Right lobe of liver (tissue), 6 donors: ENCODE measurements at regions not wholly inside any gene's neighbourhood (a gene's known extent, or its start where the extent isn't known, plus 50 kb on each side); places are given as distances from the start of the nearest gene placed in this dataset.

ENCODE experiments used
- ATAC-seq, 4 donors: fragments of 200-7000 bp; cut with Tn5 transposase; one replicate each; pipeline ENCODE4 v1.9.1; 2020; ENCODE audit warnings: mild to moderate bottlenecking in 4 of 4, moderate library complexity in 4 of 4
- DNase-seq, 3 donors: peaks; one replicate each; pipeline ENCODE4 v3.0.0-alpha.2; 2020
- H3K27ac ChIP-seq, 3 donors: fragments of 200-600 bp; one replicate each; pipeline ENCODE4 v1.8.0; 2022
- H3K27me3 ChIP-seq, 2 donors: fragments of 200-600 bp; one replicate each; pipeline ENCODE4 v1.8.0; 2022
- H3K36me3 ChIP-seq, 4 donors: fragments of 200-600 bp; sonication (generic) in 1 of 4; one replicate each; pipeline versions ENCODE4 v1.5.1 to v1.8.0; 2017 to 2022; ENCODE audit warnings: control low read depth in 1 of 4
- H3K4me1 ChIP-seq, 4 donors: fragments of 200-600 bp; sonication (generic) in 1 of 4; one replicate each; pipeline versions ENCODE4 v1.5.1 to v1.8.0; 2017 to 2022; ENCODE audit warnings: control low read depth in 1 of 4
- H3K4me3 ChIP-seq, 3 donors: fragments of 200-600 bp; one replicate each; pipeline ENCODE4 v1.8.0; 2022
- H3K9me3 ChIP-seq, 4 donors: fragments of 200-600 bp; sonication (generic) in 1 of 4; one replicate each; pipeline versions ENCODE4 v1.5.1 to v1.8.0; 2017 to 2022; ENCODE audit warnings: control low read depth in 1 of 4
- POLR2A ChIP-seq: fragments of 450-650 bp; IDR thresholded peaks from one replicate; pipeline ENCODE4 v1.6.1; 2017; ENCODE audit warnings: antibody characterized with exemption, mild to moderate bottlenecking
- WGBS: methylation state at CpG from one replicate; pipeline ENCODE4 v1.1.6; 2018; ENCODE audit warnings: low coverage, low lambda C conversion rate; ENCODE audit not compliant: insufficient coverage; ENCODE audit errors: missing lambda C conversion rate; 5-methylcytosine and 5-hydroxymethylcytosine counted together
- intact Hi-C, 2 donors: fragments of 100-400 bp; cut with DNase I; formaldehyde crosslinking; loops; one replicate each; pipeline versions ENCODE4 v1.11.2 to v1.14.1; 2022
- TF ChIP-seq, protein P1 (sequence below), 4 donors: fragments of 200-600 bp in 3 of 4; fragments of 450-650 bp in 1 of 4; IDR thresholded peaks; one replicate each; pipeline versions ENCODE4 v1.5.1 to v1.8.0; 2016 to 2022; ENCODE audit warnings: antibody characterized with exemption in 4 of 4, mild to moderate bottlenecking in 2 of 4
- donor health status: DM: no; HTN: yes; CAD: no.
- donor health status: DM: no; HTN: no; CAD: no.
- donor health status: DM: no; HTN: no; CAD: no.
- donor health status: DM: no; HTN: yes; CAD: no.
- donor health status: DM: no; HTN: yes; CAD: no.

DNA sequence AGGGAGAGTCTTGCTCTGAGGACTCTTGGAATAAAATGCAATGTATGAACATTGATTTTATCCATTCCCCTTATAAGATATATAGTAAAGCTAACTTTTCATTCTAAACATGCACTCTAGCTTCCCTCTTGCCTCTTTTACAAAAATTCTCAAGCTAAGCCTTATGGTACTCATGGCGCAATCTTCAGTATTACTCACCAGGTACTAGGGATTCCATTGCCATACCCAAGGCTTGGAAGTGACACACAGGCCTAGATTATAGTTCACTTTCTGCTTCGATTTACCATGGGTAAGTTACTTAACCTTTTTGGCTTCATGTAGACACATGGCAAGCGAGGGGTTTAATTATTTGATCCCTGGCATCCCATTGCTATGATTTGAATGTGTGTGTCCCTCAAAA, 331.5 kb downstream of the LRIG3 start:
- DNase-seq (no peak), ATAC-seq (no peak)
- H3K27me3 ChIP-seq = no peaks in the 10 kb centered on the region
- intact Hi-C loops = no loop called here
- no peak overlapping the region for H3K4me3 ChIP-seq
- H3K27ac ChIP-seq = no peak overlapping the region
- no peaks in the 10 kb centered on the region for H3K36me3 ChIP-seq
- no peaks in the 10 kb centered on the region for H3K4me1 ChIP-seq
- 63% methylated on average over 3 of the region's 3 CpGs for WGBS
- TF ChIP-seq POLR2A = no peak
- TF ChIP-seq, protein P1, sequence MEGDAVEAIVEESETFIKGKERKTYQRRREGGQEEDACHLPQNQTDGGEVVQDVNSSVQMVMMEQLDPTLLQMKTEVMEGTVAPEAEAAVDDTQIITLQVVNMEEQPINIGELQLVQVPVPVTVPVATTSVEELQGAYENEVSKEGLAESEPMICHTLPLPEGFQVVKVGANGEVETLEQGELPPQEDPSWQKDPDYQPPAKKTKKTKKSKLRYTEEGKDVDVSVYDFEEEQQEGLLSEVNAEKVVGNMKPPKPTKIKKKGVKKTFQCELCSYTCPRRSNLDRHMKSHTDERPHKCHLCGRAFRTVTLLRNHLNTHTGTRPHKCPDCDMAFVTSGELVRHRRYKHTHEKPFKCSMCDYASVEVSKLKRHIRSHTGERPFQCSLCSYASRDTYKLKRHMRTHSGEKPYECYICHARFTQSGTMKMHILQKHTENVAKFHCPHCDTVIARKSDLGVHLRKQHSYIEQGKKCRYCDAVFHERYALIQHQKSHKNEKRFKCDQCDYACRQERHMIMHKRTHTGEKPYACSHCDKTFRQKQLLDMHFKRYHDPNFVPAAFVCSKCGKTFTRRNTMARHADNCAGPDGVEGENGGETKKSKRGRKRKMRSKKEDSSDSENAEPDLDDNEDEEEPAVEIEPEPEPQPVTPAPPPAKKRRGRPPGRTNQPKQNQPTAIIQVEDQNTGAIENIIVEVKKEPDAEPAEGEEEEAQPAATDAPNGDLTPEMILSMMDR (IDR thresholded peaks at IDR 0.05) = no peak
- no peaks in the 10 kb centered on the region for H3K9me3 ChIP-seq

DNA sequence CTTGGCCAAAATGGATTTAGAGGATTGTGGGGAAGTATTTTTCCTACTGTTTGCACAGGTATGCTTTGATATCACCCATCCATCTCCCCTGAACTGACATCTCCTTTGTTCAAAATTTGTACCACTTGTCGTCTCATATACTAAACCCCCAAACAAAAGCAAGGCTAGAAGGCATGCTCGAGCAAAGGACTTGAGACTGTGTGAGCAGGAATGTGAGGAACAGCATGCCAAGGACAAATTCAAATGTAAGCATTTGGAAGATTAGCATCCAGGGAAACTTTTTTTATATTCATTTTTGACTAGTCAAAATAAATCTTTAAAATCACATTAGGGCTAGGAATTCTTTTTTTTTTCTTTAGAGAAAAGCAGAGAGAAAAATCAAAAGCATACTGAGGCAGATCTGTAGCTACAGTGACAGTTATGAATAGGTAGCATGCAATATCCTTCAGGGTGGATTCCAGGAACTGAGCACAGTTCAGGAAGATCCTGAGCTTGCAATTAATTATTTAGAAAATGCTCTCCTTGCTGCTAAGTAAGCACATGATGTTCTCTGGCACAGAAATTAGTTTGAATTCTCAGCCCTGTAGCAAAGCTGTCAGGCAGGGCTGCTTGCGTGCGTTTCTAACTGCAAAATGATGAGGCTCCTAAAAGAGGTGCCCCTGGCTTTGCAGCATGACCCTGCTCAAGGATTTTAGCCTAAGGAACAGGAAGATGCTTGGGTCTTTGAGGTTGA, 327.7 kb downstream of the LRIG3 start:
- ATAC-seq = no peak

DNA sequence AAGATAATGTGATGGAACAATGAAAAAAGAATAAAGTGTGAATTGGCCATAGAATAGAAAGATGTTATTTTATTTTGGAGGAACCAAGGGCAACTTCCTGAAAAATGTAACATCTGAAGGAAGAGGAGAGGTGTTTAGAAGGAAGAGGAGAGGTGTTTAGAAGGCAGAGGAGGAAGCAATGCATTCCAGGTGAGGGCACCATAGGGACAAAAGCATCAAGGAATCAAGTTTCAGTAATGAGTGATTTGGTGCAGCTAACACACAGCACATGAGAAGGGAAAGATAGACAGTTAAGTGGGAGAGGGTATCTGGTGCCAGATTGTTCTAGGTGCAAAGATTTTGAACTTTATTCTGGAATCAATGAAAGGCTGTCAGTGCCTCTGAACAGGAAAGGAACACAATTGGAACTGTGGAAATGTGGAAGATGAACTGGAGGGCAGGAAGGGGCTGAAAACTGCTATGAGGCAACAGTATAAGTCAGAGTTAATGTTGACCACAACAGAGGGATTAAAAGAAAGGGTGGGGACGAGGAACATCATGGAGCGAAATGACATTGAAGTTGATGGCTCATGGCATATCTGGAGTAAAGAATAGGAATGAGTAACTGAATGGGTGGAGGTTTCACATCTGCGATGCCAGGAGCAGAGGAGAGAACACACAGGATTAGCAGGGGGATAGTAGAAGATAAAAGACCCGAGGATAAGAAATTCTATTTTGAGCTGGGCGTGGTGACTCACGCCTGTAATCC, 326.6 kb downstream of the LRIG3 start:
- ATAC-seq (no peak), DNase-seq (no peak)
- H3K27me3 ChIP-seq = no peaks in the 10 kb centered on the region
- no peaks in the 10 kb centered on the region for H3K4me1 ChIP-seq
- H3K9me3 ChIP-seq = no peaks in the 10 kb centered on the region
- intact Hi-C loops = no loop called here
- no peaks in the 10 kb centered on the region for H3K36me3 ChIP-seq
- WGBS = 45% methylated on average over 6 of the region's 6 CpGs
- no peak overlapping the region for H3K27ac ChIP-seq
- H3K4me3 ChIP-seq = no peak overlapping the region
- no peak for TF ChIP-seq POLR2A
- TF ChIP-seq, protein P1 (IDR thresholded peaks at IDR 0.05) = no peak

More for the DNA sequence above, 327.7 kb downstream of the LRIG3 start:
- Histone ChIP-seq H3K27me3 (no peaks in the 10 kb centered on the region), H3K4me1 (no peaks in the 10 kb centered on the region), H3K27ac (no peak overlapping the region), H3K9me3 (no peaks in the 10 kb centered on the region), H3K4me3 (no peak overlapping the region), H3K36me3 (no peaks in the 10 kb centered on the region)
- 59% methylated on average over 4 of the region's 4 CpGs for WGBS
- intact Hi-C loops = no loop called here
- no peak for DNase-seq
- no peak for TF ChIP-seq POLR2A
- TF ChIP-seq, protein P1 (IDR thresholded peaks at IDR 0.05) = no peak

DNA sequence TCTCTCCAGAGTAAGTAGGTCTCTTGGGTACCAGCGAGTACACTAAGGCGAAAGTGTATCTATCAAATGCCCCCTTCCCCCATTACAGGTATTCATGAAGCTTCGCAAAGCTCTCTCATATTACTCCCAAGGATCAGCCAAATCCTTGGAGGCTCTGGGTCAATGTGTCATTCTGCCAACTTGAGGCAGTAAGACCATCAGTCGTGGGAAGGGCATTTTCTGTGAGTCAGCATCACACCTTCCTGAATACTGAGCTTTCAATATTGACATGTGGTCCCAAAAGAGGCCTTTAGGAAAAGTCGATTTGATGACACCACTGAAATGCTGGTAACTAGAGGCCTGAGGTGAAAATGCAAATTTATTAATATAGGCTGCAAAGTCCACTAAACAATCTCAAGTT, 323.9 kb downstream of the LRIG3 start:
- H3K27me3 ChIP-seq = no peaks in the 10 kb centered on the region
- WGBS = 62% methylated on average over 5 of the region's 5 CpGs
- no peaks in the 10 kb centered on the region for H3K9me3 ChIP-seq
- DNase-seq (no peak), ATAC-seq (no peak)
- no peak overlapping the region for H3K4me3 ChIP-seq
- H3K27ac ChIP-seq = no peak overlapping the region
- no peaks in the 10 kb centered on the region for H3K36me3 ChIP-seq
- TF ChIP-seq POLR2A = no peak
- TF ChIP-seq, protein P1 (IDR thresholded peaks at IDR 0.05) = no peak
- intact Hi-C loops = no loop called here
- H3K4me1 ChIP-seq = no peaks in the 10 kb centered on the region
